Stomach smooth muscle (tissue), 2 donors: ENCODE measurements at regions not wholly inside any gene's neighbourhood (a gene's known extent, or its start where the extent isn't known, plus 50 kb on each side); places are given as distances from the start of the nearest gene placed in this dataset.

ENCODE experiments used
- H3K27ac ChIP-seq: one replicate; pipeline ENCODE4 v1.7.0; 2013; ENCODE audit warnings: mild to moderate bottlenecking, low read length, inconsistent platforms
- H3K27me3 ChIP-seq, 2 donors: one replicate each; pipeline ENCODE4 v1.7.0; 2013; ENCODE audit warnings: low read length in 2 of 2; ENCODE audit not compliant: insufficient read depth in 2 of 2, control insufficient read depth in 1 of 2
- H3K36me3 ChIP-seq, 2 donors: one replicate each; pipeline ENCODE4 v1.7.0; 2013; ENCODE audit warnings: low read length in 2 of 2; ENCODE audit not compliant: control insufficient read depth in 2 of 2, insufficient read depth in 2 of 2
- H3K4me1 ChIP-seq: one replicate; pipeline ENCODE4 v1.7.0; 2013; ENCODE audit warnings: low read length; ENCODE audit not compliant: control insufficient read depth, insufficient read depth
- H3K4me3 ChIP-seq, 2 donors: one replicate each; pipeline ENCODE4 v1.7.0; 2013; ENCODE audit warnings: low read length in 2 of 2
- H3K9ac ChIP-seq, 2 donors: one replicate each; pipeline ENCODE4 v1.7.0; 2013; ENCODE audit warnings: low read length in 2 of 2, mild to moderate bottlenecking in 1 of 2
- H3K9me3 ChIP-seq, 2 donors: one replicate each; pipeline ENCODE4 v1.7.0; 2013; ENCODE audit warnings: low read length in 2 of 2; ENCODE audit not compliant: control insufficient read depth in 2 of 2
- donor health status: healthy.
- donor health status: Pancreatic carcinoma.

- peaks cover 0 to 6% of the 10 kb centered on the region in 2 donors for H3K9me3 ChIP-seq
- H3K27ac ChIP-seq, result no peak overlapping the region
- H3K9ac ChIP-seq, result no peak overlapping the region
- H3K4me1 ChIP-seq, result no peaks in the 10 kb centered on the region
- no peak overlapping the region for H3K4me3 ChIP-seq
- H3K36me3 ChIP-seq, result no peaks in the 10 kb centered on the region
- H3K27me3 ChIP-seq, result no peaks in the 10 kb centered on the region
Measured at GRCh38 chr12:39125566-39125965, 220.2 kb upstream of the CPNE8 start.

GRCh38 chr12:39124768-39125167 is 219.4 kb upstream of the CPNE8 start:
- Histone ChIP-seq H3K36me3 (no peaks in the 10 kb centered on the region), H3K9ac (no peak overlapping the region), H3K27me3 (no peaks in the 10 kb centered on the region), H3K4me3 (no peak overlapping the region), H3K4me1 (no peaks in the 10 kb centered on the region), H3K9me3 (peaks cover 0 to 6% of the 10 kb centered on the region in 2 donors), H3K27ac (no peak overlapping the region)

- Histone ChIP-seq H3K36me3 (no peaks in the 10 kb centered on the region), H3K27ac (no peak overlapping the region), H3K9ac (no peak overlapping the region), H3K4me3 (no peak overlapping the region), H3K9me3 (peaks cover 0 to 6% of the 10 kb centered on the region in 2 donors), H3K27me3 (no peaks in the 10 kb centered on the region), H3K4me1 (no peaks in the 10 kb centered on the region)
Measured at GRCh38 chr12:39123580-39124253, 218.3 kb upstream of the CPNE8 start.

- Histone ChIP-seq H3K4me3 (no peak overlapping the region), H3K9me3 (peaks cover 0 to 6% of the 10 kb centered on the region in 2 donors), H3K36me3 (no peaks in the 10 kb centered on the region), H3K4me1 (no peaks in the 10 kb centered on the region), H3K27ac (no peak overlapping the region), H3K9ac (no peak overlapping the region), H3K27me3 (no peaks in the 10 kb centered on the region)
Measured at GRCh38 chr12:39122562-39123204, 217.3 kb upstream of the CPNE8 start.

- Histone ChIP-seq H3K36me3 (no peaks in the 10 kb centered on the region), H3K27me3 (no peaks in the 10 kb centered on the region), H3K4me3 (no peak overlapping the region), H3K9ac (no peak overlapping the region), H3K9me3 (peaks cover 0 to 2% of the 10 kb centered on the region in 2 donors), H3K27ac (no peak overlapping the region), H3K4me1 (no peaks in the 10 kb centered on the region)
Measured at GRCh38 chr12:39116861-39117260, 211.5 kb upstream of the CPNE8 start.

- Histone ChIP-seq H3K4me1 (no peaks in the 10 kb centered on the region), H3K9ac (no peak overlapping the region), H3K27ac (no peak overlapping the region), H3K36me3 (no peaks in the 10 kb centered on the region), H3K27me3 (no peaks in the 10 kb centered on the region), H3K9me3 (no peaks in the 10 kb centered on the region), H3K4me3 (no peak overlapping the region)
Measured at GRCh38 chr12:39112064-39112463, 206.7 kb upstream of the CPNE8 start.

- no peaks in the 10 kb centered on the region for H3K36me3 ChIP-seq
- H3K27me3 ChIP-seq, result no peaks in the 10 kb centered on the region
- H3K4me1 ChIP-seq, result no peaks in the 10 kb centered on the region
- no peaks in the 10 kb centered on the region for H3K9me3 ChIP-seq
- no peak overlapping the region for H3K27ac ChIP-seq
- no peak overlapping the region for H3K4me3 ChIP-seq
- no peak overlapping the region for H3K9ac ChIP-seq
Measured at GRCh38 chr12:39105111-39105510, 199.7 kb upstream of the CPNE8 start.

GRCh38 chr12:39103552-39104165 is 198.3 kb upstream of the CPNE8 start:
- Histone ChIP-seq H3K4me3 (no peak overlapping the region), H3K27ac (no peak overlapping the region), H3K9ac (no peak overlapping the region), H3K27me3 (no peaks in the 10 kb centered on the region), H3K4me1 (no peaks in the 10 kb centered on the region), H3K9me3 (no peaks in the 10 kb centered on the region), H3K36me3 (no peaks in the 10 kb centered on the region)

- Histone ChIP-seq H3K27ac (no peak overlapping the region), H3K36me3 (no peaks in the 10 kb centered on the region), H3K4me1 (no peaks in the 10 kb centered on the region), H3K27me3 (no peaks in the 10 kb centered on the region), H3K9me3 (no peaks in the 10 kb centered on the region), H3K9ac (no peak overlapping the region), H3K4me3 (no peak overlapping the region)
Measured at GRCh38 chr12:39102474-39103209, 197.3 kb upstream of the CPNE8 start.

- no peak overlapping the region for H3K27ac ChIP-seq
- H3K27me3 ChIP-seq, result no peaks in the 10 kb centered on the region
- H3K4me1 ChIP-seq, result no peaks in the 10 kb centered on the region
- H3K9me3 ChIP-seq, result no peaks in the 10 kb centered on the region
- H3K36me3 ChIP-seq, result no peaks in the 10 kb centered on the region
- no peak overlapping the region for H3K4me3 ChIP-seq
- no peak overlapping the region for H3K9ac ChIP-seq
Measured at GRCh38 chr12:39095636-39096330, 190.4 kb upstream of the CPNE8 start.
